ENCODE measurements at regions not wholly inside any gene's neighbourhood (a gene's known extent, or its start where the extent isn't known, plus 50 kb on each side); places are given as distances from the start of the nearest gene placed in this dataset.
"Not testable (repeated sequence)": the region's sequence is repeated elsewhere in the genome, so short reads cannot be mapped to it uniquely, and the experiment has no call there.

DNA sequence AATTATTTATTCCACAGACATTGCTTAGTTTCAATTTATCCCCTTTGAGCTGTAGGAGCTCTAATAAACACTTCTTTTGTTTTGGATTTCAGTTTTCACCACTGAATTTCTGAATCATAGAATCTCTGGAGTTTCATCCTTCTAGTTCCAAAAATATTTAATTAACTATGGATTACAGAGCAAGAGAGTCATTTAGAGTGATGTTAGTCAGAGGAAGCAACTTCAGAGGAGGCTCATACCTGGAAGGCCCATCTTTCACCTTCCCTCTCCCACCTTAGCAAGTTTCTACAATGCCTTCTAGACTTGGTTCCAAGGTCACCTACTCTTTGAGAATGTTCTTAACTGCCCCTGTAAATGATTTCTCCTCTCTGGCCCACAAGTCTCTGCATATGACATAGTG, 353.2 kb downstream of the SPRY2 start:
- no peaks in the 10 kb centered on the region for H3K4me1 ChIP-seq (replicated peaks in 1 of 2)
- no peak for ATAC-seq (replicated peaks in 6 of 8)
- in situ Hi-C loops (cut with MboI; ENCODE audit: low pct_unique_long_range_greater_than_20kb in 2 of 9, low sequenced_read_pairs in 9 of 9, unreplicated experiment in 9 of 9): loop anchor here in 1 of 9 experiments (25.0 kb wide), 1 partner anchor 100 kb away; no protein-coding TSS in a partner anchor
- H3K27ac ChIP-seq: no peak overlapping the region
- H3K4me3 ChIP-seq: no peak overlapping the region

DNA sequence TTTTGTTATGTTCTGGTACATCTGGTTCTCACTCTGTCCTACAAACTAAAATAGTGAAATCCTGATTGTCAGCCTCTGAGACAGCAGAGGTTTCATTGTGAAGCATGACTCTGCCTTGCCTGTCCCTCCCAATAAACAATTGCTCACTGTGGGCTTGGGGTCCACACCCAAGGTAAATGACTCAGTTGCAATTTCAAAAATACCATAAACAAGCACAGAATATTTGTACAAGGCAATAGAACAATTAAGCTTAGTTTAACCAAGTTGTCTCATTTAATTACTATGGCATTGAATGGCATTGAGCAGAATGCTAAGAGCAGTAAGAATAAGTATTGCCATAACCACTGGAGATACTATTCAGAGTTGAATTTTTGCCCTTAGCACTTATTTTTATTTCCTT, 353.6 kb downstream of the SPRY2 start:
- Histone ChIP-seq H3K4me3 (no peak overlapping the region), H3K4me1 (replicated peaks in 1 of 2) (no peaks in the 10 kb centered on the region), H3K27ac (no peak overlapping the region)
- in situ Hi-C loops (cut with MboI; ENCODE audit: low pct_unique_long_range_greater_than_20kb in 2 of 9, low sequenced_read_pairs in 9 of 9, unreplicated experiment in 9 of 9): loop anchor here in 1 of 9 experiments (25.0 kb wide), 1 partner anchor 100 kb away; no protein-coding TSS in a partner anchor
- peak in 2 of 8 experiments; percentile 67 to 78 for ATAC-seq (replicated peaks in 6 of 8)

DNA sequence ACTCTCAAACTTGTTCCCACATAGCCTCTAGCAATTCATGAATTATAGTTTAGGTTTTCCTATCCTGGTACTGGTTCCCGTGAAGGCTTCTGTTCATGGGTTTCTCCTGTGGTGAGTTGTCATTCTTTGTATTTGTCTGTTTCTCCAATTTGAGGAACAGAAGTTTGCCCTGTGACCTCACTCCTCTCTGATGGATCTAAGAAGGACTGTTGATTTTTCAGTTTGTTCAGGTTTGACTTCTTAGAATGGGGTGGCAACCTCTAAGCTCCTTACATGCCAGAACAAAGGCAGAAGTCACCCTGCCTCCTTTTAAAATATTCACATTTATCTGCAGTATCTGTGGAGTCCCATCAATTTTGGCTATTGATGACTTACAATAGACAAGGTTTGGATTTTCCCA, 354.0 kb downstream of the SPRY2 start:
- WGBS, 10 experiments: 40 to 88% (median 63%) methylated on average over 1 of the region's 1 CpG; no CpG with 5 or more reads in 4 of the 10 experiments
- Histone ChIP-seq H3K4me3 (no peak overlapping the region), H3K4me1 (replicated peaks in 1 of 2) (no peaks in the 10 kb centered on the region), H3K27ac (no peak overlapping the region)
- peak in 2 of 8 experiments; percentile 8 to 29 for ATAC-seq (replicated peaks in 6 of 8)
- in situ Hi-C loops (cut with MboI; ENCODE audit: low pct_unique_long_range_greater_than_20kb in 2 of 9, low sequenced_read_pairs in 9 of 9, unreplicated experiment in 9 of 9): loop anchor here in 1 of 9 experiments (25.0 kb wide), 1 partner anchor 100 kb away; no protein-coding TSS in a partner anchor

DNA sequence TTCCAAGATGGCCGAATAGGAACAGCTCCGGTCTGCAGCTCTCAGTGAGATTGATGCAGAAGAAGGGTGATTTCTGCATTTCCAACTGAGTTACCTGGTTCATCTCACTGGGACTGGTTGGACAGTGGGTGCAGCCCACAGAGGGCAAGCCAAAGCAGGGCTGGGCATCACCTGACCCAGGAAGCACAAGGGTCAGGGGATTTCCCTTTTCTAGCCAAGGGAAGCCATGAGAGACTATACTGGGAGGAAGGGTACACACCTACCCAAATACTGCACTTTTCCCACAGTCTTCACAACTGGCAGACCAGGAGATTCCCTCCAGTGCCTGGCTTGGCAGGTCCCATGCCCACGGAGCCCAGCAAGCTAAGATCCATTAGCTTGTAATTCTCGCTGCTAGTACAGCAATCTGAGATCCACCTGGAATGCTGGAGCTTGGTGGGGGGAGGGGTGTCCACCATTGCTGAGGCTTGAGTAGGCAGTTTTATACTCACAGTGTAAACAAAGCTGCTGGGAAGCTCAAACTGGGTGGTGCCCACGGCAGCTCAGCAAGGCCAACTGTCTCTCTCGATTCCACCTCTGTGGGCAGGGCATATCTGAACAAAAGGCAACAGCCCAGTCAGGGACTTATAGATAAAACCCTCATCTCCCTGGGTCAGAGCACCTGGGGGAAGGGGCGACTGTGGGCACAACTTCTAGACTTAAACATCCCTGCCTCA, 365.8 kb downstream of the SPRY2 start:
- not testable (repeated sequence) for H3K4me3 ChIP-seq; H3K27ac ChIP-seq; H3K4me1 ChIP-seq (replicated peaks in 1 of 2); ATAC-seq (replicated peaks in 6 of 8)
- in situ Hi-C loops (cut with MboI; ENCODE audit: low pct_unique_long_range_greater_than_20kb in 2 of 9, low sequenced_read_pairs in 9 of 9, unreplicated experiment in 9 of 9): loop anchor here in 1 of 9 experiments (25.0 kb wide), 1 partner anchor 88 kb away; no protein-coding TSS in a partner anchor
- 69 to 100% (median 90%) methylated on average over 1 to 4 of the region's 7 CpGs; no CpG with 5 or more reads in 1 of the 10 experiments for WGBS, 10 experiments

DNA sequence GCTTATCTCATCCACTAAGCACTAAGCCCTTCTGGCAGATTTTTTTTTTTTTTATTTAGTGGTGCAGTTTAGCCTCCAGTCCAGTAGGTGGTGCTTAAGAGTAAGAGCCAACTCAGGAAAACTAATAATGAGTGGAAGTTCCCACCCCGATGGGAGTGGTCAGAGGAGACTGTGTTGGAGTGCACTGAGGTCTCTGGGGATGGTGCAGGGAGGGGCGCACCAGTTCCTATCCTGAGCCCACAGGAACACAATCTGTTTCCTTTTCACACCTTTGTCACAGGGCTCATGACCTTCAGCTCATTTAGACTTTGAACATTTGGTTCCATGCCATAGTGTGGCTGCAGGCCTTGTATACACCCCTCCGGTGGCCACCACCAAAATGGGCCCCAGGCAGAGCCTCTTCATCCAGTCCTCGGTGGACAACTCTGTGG, 367.4 kb downstream of the SPRY2 start:
- 48 to 100% (median 69%) methylated on average over 2 to 3 of the region's 4 CpGs; no CpG with 5 or more reads in 4 of the 10 experiments for WGBS, 10 experiments
- ATAC-seq (replicated peaks in 6 of 8): peak in 2 of 8 experiments; percentile 51 to 56
- no peak overlapping the region for H3K4me3 ChIP-seq
- H3K4me1 ChIP-seq (replicated peaks in 1 of 2): no peaks in the 10 kb centered on the region
- in situ Hi-C loops (cut with MboI; ENCODE audit: low pct_unique_long_range_greater_than_20kb in 2 of 9, low sequenced_read_pairs in 9 of 9, unreplicated experiment in 9 of 9): no loop called here
- no peak overlapping the region for H3K27ac ChIP-seq

DNA sequence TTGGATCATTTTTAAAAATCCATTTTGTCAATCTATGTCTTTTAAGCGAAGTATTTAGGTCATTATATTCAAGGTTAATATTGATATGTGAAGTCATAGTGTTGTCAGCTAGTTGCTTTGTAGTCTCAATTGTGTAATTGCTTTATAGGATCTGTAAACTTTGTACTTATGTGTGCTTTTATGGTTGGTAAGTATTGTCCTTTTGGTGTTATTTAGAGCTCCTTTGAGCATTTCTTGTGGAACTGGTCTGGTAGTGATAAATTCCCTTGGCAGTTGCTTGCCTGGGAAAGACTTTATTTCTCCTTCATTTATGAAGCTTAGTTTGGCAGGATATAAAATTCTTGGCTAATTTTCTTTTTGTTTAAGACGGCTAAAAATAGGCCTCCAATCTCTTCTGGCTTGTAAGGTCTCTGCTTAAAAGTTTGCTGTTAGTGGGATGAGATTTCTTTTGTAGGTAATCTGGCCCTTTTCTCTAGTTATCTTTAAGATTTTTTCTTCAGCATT, 368.8 kb downstream of the SPRY2 start:
- no peak overlapping the region for H3K27ac ChIP-seq
- in situ Hi-C loops (cut with MboI; ENCODE audit: low pct_unique_long_range_greater_than_20kb in 2 of 9, low sequenced_read_pairs in 9 of 9, unreplicated experiment in 9 of 9): no loop called here
- ATAC-seq (replicated peaks in 6 of 8): no peak
- WGBS, 10 experiments: 23 to 100% (median 87%) methylated on average over 1 to 2 of the region's 2 CpGs
- no peak overlapping the region for H3K4me3 ChIP-seq
- H3K4me1 ChIP-seq (replicated peaks in 1 of 2): no peaks in the 10 kb centered on the region

DNA sequence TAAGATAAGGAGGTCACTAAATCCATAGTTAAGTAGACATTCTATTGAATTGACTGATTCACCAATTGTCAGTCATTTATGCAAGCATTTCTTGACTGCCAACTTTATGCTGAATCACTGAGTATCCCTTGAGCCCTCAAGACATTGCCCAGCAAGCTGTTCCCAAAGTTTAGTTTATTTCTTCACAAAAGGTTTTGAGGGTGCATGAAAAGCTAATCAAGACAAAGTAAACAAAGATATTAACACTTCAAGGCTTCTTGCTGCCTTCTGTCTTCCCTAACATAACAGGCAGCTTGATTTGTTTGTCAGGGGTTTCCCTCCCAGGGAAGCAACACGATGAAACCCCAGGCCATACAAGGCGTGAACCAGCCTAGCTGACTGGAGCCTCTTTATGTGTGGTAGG, 374.4 kb downstream of the SPRY2 start:
- ATAC-seq (replicated peaks in 6 of 8): peak in 6 of 8 experiments; percentile 46 to 99 (median 66)
- in situ Hi-C loops (cut with MboI; ENCODE audit: low pct_unique_long_range_greater_than_20kb in 2 of 9, low sequenced_read_pairs in 9 of 9, unreplicated experiment in 9 of 9): no loop called here

DNA sequence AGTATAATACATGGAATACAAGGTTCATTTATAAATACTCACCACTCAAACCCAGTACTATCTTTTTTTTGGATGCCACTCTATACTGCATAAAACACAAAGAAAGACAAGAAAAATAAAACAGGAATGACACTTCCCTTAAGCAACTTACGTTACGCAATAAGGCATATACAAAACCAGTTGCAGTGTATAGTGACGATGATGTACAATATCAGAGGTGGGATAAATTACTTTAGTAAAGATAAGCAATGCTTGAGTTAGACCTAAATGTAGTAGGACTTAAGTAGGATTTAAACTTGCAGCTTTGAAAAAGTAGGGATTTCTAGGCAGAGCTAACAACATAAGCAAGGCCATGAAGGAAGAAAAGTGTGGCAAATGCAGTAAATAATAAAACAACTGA, 374.9 kb downstream of the SPRY2 start:
- WGBS, 10 experiments: 0 to 100% (median 91%) methylated on average over 1 to 3 of the region's 3 CpGs
- peak in 2 of 8 experiments; percentile 11 for ATAC-seq (replicated peaks in 6 of 8)
- Histone ChIP-seq H3K4me1 (replicated peaks in 1 of 2) (peaks cover 0 to 5% of the 10 kb centered on the region in 2 donors), H3K27ac (no peak overlapping the region), H3K4me3 (no peak overlapping the region)
- in situ Hi-C loops (cut with MboI; ENCODE audit: low pct_unique_long_range_greater_than_20kb in 2 of 9, low sequenced_read_pairs in 9 of 9, unreplicated experiment in 9 of 9): no loop called here

More for the DNA sequence above, 374.4 kb downstream of the SPRY2 start:
- 0 to 50% (median 36%) methylated on average over 1 to 2 of the region's 2 CpGs; no CpG with 5 or more reads in 4 of the 10 experiments for WGBS, 10 experiments
- Histone ChIP-seq H3K27ac (no peak overlapping the region), H3K4me3 (no peak overlapping the region), H3K4me1 (replicated peaks in 1 of 2) (peaks cover 0 to 5% of the 10 kb centered on the region in 2 donors)

DNA sequence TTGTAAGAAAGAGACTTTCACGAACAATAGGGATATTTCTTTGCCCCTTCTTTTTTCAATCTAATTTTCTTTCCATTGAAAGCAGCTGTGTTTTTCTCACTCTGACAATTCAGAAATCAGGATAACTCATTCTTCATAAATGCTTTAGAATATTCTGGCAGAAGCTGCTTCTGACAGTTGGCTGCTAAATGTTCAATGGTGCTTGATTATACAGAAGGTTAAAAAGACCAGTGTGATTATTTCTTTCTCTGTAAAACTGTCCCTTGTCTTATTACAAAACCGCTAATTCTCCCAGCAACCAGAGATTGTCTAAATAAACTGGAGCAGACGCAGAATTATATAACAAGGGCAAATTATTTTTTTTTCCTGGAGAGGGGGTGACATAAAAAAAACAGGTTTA, 394.4 kb downstream of the SPRY2 start:
- H3K27ac ChIP-seq: no peak overlapping the region
- in situ Hi-C loops (cut with MboI; ENCODE audit: low pct_unique_long_range_greater_than_20kb in 2 of 9, low sequenced_read_pairs in 9 of 9, unreplicated experiment in 9 of 9): no loop called here

DNA sequence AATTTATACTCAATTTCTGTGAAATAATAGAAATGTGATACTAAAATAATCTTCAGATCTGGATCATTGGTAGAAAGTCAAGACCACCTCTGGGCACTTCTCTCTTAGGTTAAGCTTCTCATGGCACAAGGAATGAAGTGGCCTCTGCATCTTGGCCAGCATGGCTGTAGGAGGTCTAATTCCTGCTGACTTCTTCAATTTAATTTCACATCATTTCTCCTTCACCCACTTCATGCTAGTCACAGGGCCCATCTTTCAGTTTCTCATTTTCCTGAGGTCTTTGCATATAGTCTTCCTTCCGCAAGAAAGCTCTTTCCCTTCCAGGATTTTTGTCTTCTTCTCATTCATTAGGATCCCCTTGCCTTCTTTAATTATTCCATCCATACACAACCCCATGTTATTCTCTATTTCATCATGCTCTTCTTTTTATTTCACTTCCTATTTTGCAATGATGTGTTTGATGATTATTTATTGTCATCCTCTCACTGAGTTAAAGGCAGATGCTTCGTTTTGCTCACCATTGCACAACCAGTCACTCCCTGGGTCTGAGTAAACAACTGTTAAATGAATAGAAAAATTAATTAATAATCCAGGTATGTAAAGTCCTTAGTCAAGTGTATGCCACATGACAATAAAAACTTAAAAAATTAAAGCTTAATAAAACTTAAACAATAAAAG, 397.4 kb downstream of the SPRY2 start:
- Histone ChIP-seq H3K27ac (no peak overlapping the region), H3K4me3 (no peak overlapping the region), H3K4me1 (replicated peaks in 1 of 2) (no peaks in the 10 kb centered on the region)
- no peak for ATAC-seq (replicated peaks in 6 of 8)
- in situ Hi-C loops (cut with MboI; ENCODE audit: low pct_unique_long_range_greater_than_20kb in 2 of 9, low sequenced_read_pairs in 9 of 9, unreplicated experiment in 9 of 9): no loop called here
- 19 to 100% (median 81%) methylated on average over 1 to 2 of the region's 2 CpGs for WGBS, 10 experiments

More for the DNA sequence above, 394.4 kb downstream of the SPRY2 start:
- 58 to 100% (median 94%) methylated on average over 1 to 3 of the region's 3 CpGs for whole genome bisulfite sequencing, 10 experiments
- no peak for ATAC-seq (replicated peaks in 6 of 8)
- Histone ChIP-seq H3K4me3 (no peak overlapping the region), H3K4me1 (replicated peaks in 1 of 2) (no peaks in the 10 kb centered on the region)

DNA sequence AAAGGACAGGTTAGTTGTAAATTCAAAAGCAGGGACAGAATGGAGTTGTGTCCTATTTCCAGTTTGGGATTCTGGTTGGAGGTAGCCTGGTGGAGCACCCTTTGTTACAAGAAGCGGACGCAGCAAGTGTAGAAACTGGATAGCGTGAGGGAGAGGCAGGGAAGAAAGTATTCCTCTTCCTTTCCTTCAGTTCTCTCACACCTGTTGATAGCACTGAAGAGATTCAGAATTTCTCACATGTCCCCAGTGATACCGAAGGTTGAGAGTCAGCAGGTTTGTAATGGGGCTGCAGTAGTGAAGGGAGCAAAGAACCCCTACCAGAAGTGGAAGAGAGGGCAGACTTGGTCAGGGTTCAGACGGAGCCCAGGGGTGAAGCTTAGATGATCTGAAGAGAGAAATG, 399.2 kb downstream of the SPRY2 start:
- no peak for ATAC-seq (replicated peaks in 6 of 8)
- 73 to 100% (median 89%) methylated on average over 2 to 5 of the region's 5 CpGs; no CpG with 5 or more reads in 1 of the 10 experiments for WGBS, 10 experiments

DNA sequence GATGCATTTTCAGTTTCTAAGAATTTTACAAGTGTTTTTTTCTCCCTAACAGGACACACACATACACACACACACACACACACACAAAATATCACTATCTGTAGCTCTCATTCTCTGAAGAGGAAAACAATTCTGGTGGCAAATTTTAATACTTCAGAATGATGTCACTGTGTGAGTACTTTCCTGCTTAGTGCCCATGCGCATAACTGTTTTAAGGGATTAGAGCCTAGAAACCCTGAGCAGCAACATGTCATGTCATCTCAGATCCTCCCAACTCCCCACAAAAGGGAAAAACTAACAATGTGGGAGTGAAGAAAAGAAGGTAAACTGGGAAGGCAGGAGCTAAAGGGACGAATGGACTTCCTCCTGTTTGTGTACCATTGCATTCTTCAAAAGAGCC, 401.2 kb downstream of the SPRY2 start:
- in situ Hi-C loops (cut with MboI; ENCODE audit: low pct_unique_long_range_greater_than_20kb in 2 of 9, low sequenced_read_pairs in 9 of 9, unreplicated experiment in 9 of 9): no loop called here
- WGBS, 10 experiments: 40 to 100% (median 82%) methylated on average over 1 to 2 of the region's 2 CpGs; no CpG with 5 or more reads in 4 of the 10 experiments
- Histone ChIP-seq H3K4me1 (replicated peaks in 1 of 2) (peaks cover 9 to 11% of the 10 kb centered on the region in 2 donors), H3K27ac (no peak overlapping the region), H3K4me3 (no peak overlapping the region)
- peak in 5 of 8 experiments; percentile 29 to 89 (median 53) for ATAC-seq (replicated peaks in 6 of 8)

More for the DNA sequence above, 399.2 kb downstream of the SPRY2 start:
- H3K4me1 ChIP-seq (replicated peaks in 1 of 2): peaks cover 7 to 11% of the 10 kb centered on the region in 2 donors
- no peak overlapping the region for H3K4me3 ChIP-seq
- no peak overlapping the region for H3K27ac ChIP-seq
- in situ Hi-C loops (cut with MboI; ENCODE audit: low pct_unique_long_range_greater_than_20kb in 2 of 9, low sequenced_read_pairs in 9 of 9, unreplicated experiment in 9 of 9): no loop called here

DNA sequence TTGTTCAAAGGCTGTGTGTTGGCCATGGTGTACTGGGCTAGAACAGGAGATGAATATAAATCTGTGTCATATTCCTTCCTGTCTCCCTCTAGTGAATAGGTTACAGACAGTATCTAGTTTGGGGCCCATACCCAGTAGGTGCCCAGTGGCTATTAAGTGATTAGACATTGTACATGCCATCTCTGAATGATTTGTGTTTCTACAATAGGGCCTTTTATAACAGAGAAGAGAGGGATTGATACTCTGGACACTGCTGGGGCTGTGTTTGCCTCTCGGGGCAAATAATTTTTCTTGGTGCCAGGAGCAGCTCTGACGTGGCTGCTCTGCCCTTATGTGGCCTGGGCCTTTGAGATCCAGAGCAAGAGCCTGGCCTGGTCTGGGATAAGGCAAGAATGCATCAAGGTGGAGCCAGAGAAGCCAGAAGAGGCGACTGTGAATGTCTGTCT, 403.1 kb downstream of the SPRY2 start:
- peak in 5 of 8 experiments; percentile 12 to 24 (median 21) for ATAC-seq (replicated peaks in 6 of 8)
- Histone ChIP-seq H3K4me1 (replicated peaks in 1 of 2) (peaks cover 9 to 11% of the 10 kb centered on the region in 2 donors), H3K27ac (no peak overlapping the region), H3K4me3 (no peak overlapping the region)
- in situ Hi-C loops (cut with MboI; ENCODE audit: low pct_unique_long_range_greater_than_20kb in 2 of 9, low sequenced_read_pairs in 9 of 9, unreplicated experiment in 9 of 9): no loop called here
- 41 to 100% (median 60%) methylated on average over 1 to 3 of the region's 3 CpGs; no CpG with 5 or more reads in 3 of the 10 experiments for whole genome bisulfite sequencing, 10 experiments

Data from motor neuron (in vitro differentiated cells).